Prostate gland (tissue), 2 donors: ENCODE measurements at regions not wholly inside any gene's neighbourhood (a gene's known extent, or its start where the extent isn't known, plus 50 kb on each side); places are given as distances from the start of the nearest gene placed in this dataset.

ENCODE experiments used
- DNase-seq: peaks from one replicate; pipeline ENCODE4 v3.0.0-alpha.2; 2019; ENCODE audit warnings: low spot score
- H3K27ac ChIP-seq, 2 donors: fragments of 200-600 bp; sonication (generic); 2 replicates each; pipeline ENCODE4 v1.5.1; 2017 to 2019
- H3K27me3 ChIP-seq: fragments of 200-600 bp; sonication (generic); replicated peaks from 2 replicates; pipeline ENCODE4 v1.5.1; 2019; ENCODE audit not compliant: insufficient read depth
- H3K36me3 ChIP-seq, 2 donors: fragments of 200-600 bp; sonication (generic); 1 replicate in 1 of 2; 2 replicates in 1 of 2; pipeline versions ENCODE4 v1.5.1 to v1.8.1; 2017 to 2019
- H3K4me1 ChIP-seq: fragments of 200-600 bp; sonication (generic); replicated peaks from 2 replicates; pipeline ENCODE4 v1.5.1; 2019
- H3K4me3 ChIP-seq, 2 donors: fragments of 200-600 bp; sonication (generic); 2 replicates each; pipeline ENCODE4 v1.5.1; 2017 to 2019
- H3K9me3 ChIP-seq: fragments of 200-600 bp; sonication (generic); 2 replicates; pipeline ENCODE4 v1.5.1; 2017
- CTCF ChIP-seq, 4 experiments: fragments of 200-600 bp in 2 of 4; fragments of 450-650 bp in 2 of 4; sonication (generic) in 2 of 4; IDR thresholded peaks; 1 replicate in 3 of 4; 2 replicates in 1 of 4; pipeline ENCODE4 v1.5.1; 2016 to 2019; ENCODE audit warnings: antibody characterized with exemption in 4 of 4, mild to moderate bottlenecking in 2 of 4, moderate library complexity in 2 of 4
- POLR2A ChIP-seq: fragments of 450-650 bp; IDR thresholded peaks from one replicate; pipeline ENCODE4 v1.6.1; 2016; ENCODE audit warnings: antibody characterized with exemption, mild to moderate bottlenecking
- POLR2AphosphoS5 ChIP-seq: sonication (generic); formaldehyde crosslinking; IDR thresholded peaks from one replicate; pipeline ENCODE4 v1.6.1; 2017; ENCODE audit warnings: antibody characterized with exemption
- WGBS: methylation state at CpG from one replicate; pipeline ENCODE4 v1.1.5; 2018; 5-methylcytosine and 5-hydroxymethylcytosine counted together
- intact Hi-C: fragments of 100-400 bp; cut with DNase I; formaldehyde crosslinking; loops from one replicate; pipeline ENCODE4 v1.14.2; 2022

- no peak for DNase-seq
- 67% methylated on average over 11 of the region's 12 CpGs for WGBS
- Histone ChIP-seq H3K4me3 (no peak overlapping the region), H3K27ac (no peak overlapping the region), H3K4me1 (no peaks in the 10 kb centered on the region), H3K36me3 (no peaks in the 10 kb centered on the region), H3K27me3 (peaks cover 7% of the 10 kb centered on the region), H3K9me3 (no peaks in the 10 kb centered on the region)
- no peak for TF ChIP-seq POLR2A
- TF ChIP-seq CTCF (IDR thresholded peaks at IDR 0.05), result no peak
- no peak for TF ChIP-seq POLR2AphosphoS5
- intact Hi-C loops, result no loop called here
Measured at GRCh38 chr12:131639270-131639940, 71.5 kb upstream of the SFSWAP start.

- no peak for TF ChIP-seq POLR2AphosphoS5
- TF ChIP-seq CTCF (IDR thresholded peaks at IDR 0.05), result no peak
- TF ChIP-seq POLR2A, result no peak
Measured at GRCh38 chr12:131640525-131640924, 70.4 kb upstream of the SFSWAP start.

GRCh38 chr12:131641315-131641714 lies 69.6 kb upstream of the SFSWAP start:
- no peaks in the 10 kb centered on the region for H3K4me1 ChIP-seq
- H3K9me3 ChIP-seq, result no peaks in the 10 kb centered on the region
- H3K36me3 ChIP-seq, result no peaks in the 10 kb centered on the region
- H3K4me3 ChIP-seq, result no peak overlapping the region
- no peak overlapping the region for H3K27ac ChIP-seq
- TF ChIP-seq POLR2AphosphoS5 (no peak), POLR2A (no peak), CTCF (IDR thresholded peaks at IDR 0.05) (no peak)
- 69% methylated on average over 9 of the region's 9 CpGs for WGBS
- peaks cover 7% of the 10 kb centered on the region for H3K27me3 ChIP-seq
- intact Hi-C loops, result loop anchor here (5.0 kb wide), 1 partner anchor 329 kb away; no protein-coding TSS in a partner anchor
- no peak for DNase-seq

More at GRCh38 chr12:131640525-131640924, 70.4 kb upstream of the SFSWAP start:
- 63% methylated on average over 7 of the region's 7 CpGs for WGBS
- no peak for DNase-seq
- H3K27ac ChIP-seq, result no peak overlapping the region
- peaks cover 7% of the 10 kb centered on the region for H3K27me3 ChIP-seq
- intact Hi-C loops, result loop anchor here (5.0 kb wide), 1 partner anchor 328 kb away; no protein-coding TSS in a partner anchor
- H3K4me1 ChIP-seq, result no peaks in the 10 kb centered on the region
- H3K9me3 ChIP-seq, result no peaks in the 10 kb centered on the region
- no peaks in the 10 kb centered on the region for H3K36me3 ChIP-seq
- no peak overlapping the region for H3K4me3 ChIP-seq

- no peak for TF ChIP-seq CTCF (IDR thresholded peaks at IDR 0.05)
- no peak for TF ChIP-seq POLR2AphosphoS5
- no peak for TF ChIP-seq POLR2A
- Histone ChIP-seq H3K27me3 (peaks cover 6% of the 10 kb centered on the region), H3K36me3 (no peaks in the 10 kb centered on the region), H3K4me1 (no peaks in the 10 kb centered on the region), H3K4me3 (no peak overlapping the region), H3K27ac (no peak overlapping the region), H3K9me3 (no peaks in the 10 kb centered on the region)
- DNase-seq, result no peak
- 79% methylated on average over 8 of the region's 8 CpGs for WGBS
- intact Hi-C loops, result loop anchor here (5.0 kb wide), 1 partner anchor 330 kb away; no protein-coding TSS in a partner anchor
Measured at GRCh38 chr12:131642101-131642540, 68.8 kb upstream of the SFSWAP start.

GRCh38 chr12:131642771-131643170 lies 68.1 kb upstream of the SFSWAP start:
- Histone ChIP-seq H3K36me3 (no peaks in the 10 kb centered on the region), H3K4me1 (no peaks in the 10 kb centered on the region), H3K27ac (no peak overlapping the region), H3K4me3 (no peak overlapping the region), H3K9me3 (no peaks in the 10 kb centered on the region), H3K27me3 (peaks cover 5% of the 10 kb centered on the region)
- 89% methylated on average over 17 of the region's 17 CpGs for WGBS
- TF ChIP-seq POLR2AphosphoS5 (no peak), POLR2A (no peak), CTCF (IDR thresholded peaks at IDR 0.05) (no peak)
- intact Hi-C loops, result loop anchor here (5.0 kb wide), 1 partner anchor 330 kb away; no protein-coding TSS in a partner anchor
- DNase-seq, result no peak
